MCF 10A (cell line): ENCODE measurements at regions not wholly inside any gene's neighbourhood (a gene's known extent, or its start where the extent isn't known, plus 50 kb on each side); places are given as distances from the start of the nearest gene placed in this dataset.

ENCODE experiments used
- BruUV-seq: library from RNA; stranded (reverse); fragments of 400-500 nt; replicated peaks from 2 replicates; lab custom pipeline; 2021; lab: Mats Ljungman, UMichigan
- CTCF ChIA-PET: fragments of 300-600 bp; sonication (Branson Sonifier 250); formaldehyde crosslinking; extraction: SDS; loops from one replicate; lab custom pipeline; 2021; ENCODE audit warnings: antibody characterized with exemption, inconsistent platforms; lab: Yijun Ruan, JAX
- POLR2A ChIA-PET: fragments of 300-600, 350-650 bp; sonication (Branson Sonifier 250); formaldehyde crosslinking; extraction: SDS; loops from one replicate; lab custom pipeline; 2020; ENCODE audit warnings: antibody characterized with exemption, inconsistent platforms; lab: Yijun Ruan, JAX
- DNase-seq: peaks from one replicate; pipeline ENCODE4 v3.0.0-alpha.2; 2018; ENCODE audit not compliant: unreplicated experiment
- H3K27ac Mint-ChIP-seq: one replicate; pipeline ENCODE4 v1.8.0; 2022; ENCODE audit warnings: mild to moderate bottlenecking, low read depth, mixed read lengths; ENCODE audit not compliant: unreplicated experiment
- H3K27me3 Mint-ChIP-seq: one replicate; pipeline ENCODE4 v1.8.0; 2022; ENCODE audit warnings: mixed read lengths; ENCODE audit not compliant: insufficient read depth, unreplicated experiment
- H3K36me3 Mint-ChIP-seq: one replicate; pipeline ENCODE4 v1.8.0; 2022; ENCODE audit warnings: mild to moderate bottlenecking, moderate library complexity, mixed read lengths; ENCODE audit not compliant: insufficient read depth, unreplicated experiment
- H3K4me1 Mint-ChIP-seq: one replicate; pipeline ENCODE4 v1.8.0; 2022; ENCODE audit warnings: mixed read lengths; ENCODE audit not compliant: insufficient read depth, unreplicated experiment
- H3K4me3 Mint-ChIP-seq: one replicate; pipeline ENCODE4 v1.8.0; 2022; ENCODE audit warnings: mild to moderate bottlenecking, moderate library complexity, mixed read lengths; ENCODE audit not compliant: unreplicated experiment
- H3K9me3 Mint-ChIP-seq: one replicate; pipeline ENCODE4 v1.8.0; 2022; ENCODE audit warnings: mixed read lengths; ENCODE audit not compliant: unreplicated experiment
- CTCF ChIP-seq: fragments of 200-600 bp; IDR thresholded peaks from one replicate; pipeline ENCODE4 v1.8.0; 2022; ENCODE audit warnings: antibody characterized with exemption, mild to moderate bottlenecking; ENCODE audit not compliant: unreplicated experiment
- intact Hi-C: fragments of 100-400 bp; cut with micrococcal nuclease; formaldehyde crosslinking; loops from 2 replicates; pipeline ENCODE4 v1.14.1; 2022

- no peaks in the 10 kb centered on the region for H3K27me3 Mint-ChIP-seq
- H3K9me3 Mint-ChIP-seq, result peaks cover 7% of the 10 kb centered on the region
- no peak overlapping the region for H3K4me3 Mint-ChIP-seq
- H3K27ac Mint-ChIP-seq, result no peak overlapping the region
- TF ChIP-seq CTCF, result no peak
- POLR2A ChIA-PET, result no interaction called here
- CTCF ChIA-PET, result interaction anchor here (0.9 kb wide), 1 partner anchor 14 kb away, joined by 3 read pairs; no protein-coding TSS in a partner anchor
- BruUV-seq, result no TSS peak
- DNase-seq, result no peak
- peaks cover 26% of the 10 kb centered on the region for H3K4me1 Mint-ChIP-seq
- intact Hi-C loops, result no loop called here
- H3K36me3 Mint-ChIP-seq, result no peaks in the 10 kb centered on the region
Measured at GRCh38 chr12:25691865-25692114, 138.7 kb upstream of the LMNTD1 start.

- H3K4me1 Mint-ChIP-seq, result peaks cover 26% of the 10 kb centered on the region
- DNase-seq, result no peak
- no peak overlapping the region for H3K4me3 Mint-ChIP-seq
- H3K27me3 Mint-ChIP-seq, result no peaks in the 10 kb centered on the region
- no peak for TF ChIP-seq CTCF
- H3K27ac Mint-ChIP-seq, result no peak overlapping the region
- ChIA-PET CTCF (interaction anchor here (0.9 kb wide), 1 partner anchor 14 kb away, joined by 3 read pairs; no protein-coding TSS in a partner anchor), POLR2A (no interaction called here)
- BruUV-seq, result no TSS peak
- peaks cover 3% of the 10 kb centered on the region for H3K9me3 Mint-ChIP-seq
- intact Hi-C loops, result no loop called here
- H3K36me3 Mint-ChIP-seq, result no peaks in the 10 kb centered on the region
Measured at GRCh38 chr12:25692115-25693035, 139.3 kb upstream of the LMNTD1 start.

DNA sequence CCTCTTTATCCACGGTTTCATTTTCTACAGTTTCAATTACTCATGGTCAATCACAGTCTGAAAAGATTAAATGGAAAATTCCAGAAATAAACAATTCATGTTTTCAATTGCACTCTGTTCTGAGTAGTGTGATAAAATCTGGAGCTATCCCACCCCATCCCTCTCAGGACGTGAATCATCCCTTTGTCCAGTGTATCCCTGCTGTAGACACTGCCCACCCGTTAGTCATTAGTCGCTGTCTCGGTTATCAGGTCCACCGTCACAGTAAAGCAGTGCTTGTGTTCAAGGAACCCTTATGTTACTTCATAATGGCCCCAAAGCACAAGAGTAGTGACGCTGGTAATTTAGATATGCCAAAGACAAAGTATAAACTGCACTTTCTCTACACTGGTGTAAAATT lies 141.0 kb upstream of the LMNTD1 start:
- H3K27me3 Mint-ChIP-seq, result no peaks in the 10 kb centered on the region
- no TSS peak for BruUV-seq
- H3K36me3 Mint-ChIP-seq, result no peaks in the 10 kb centered on the region
- peak overlapping the region; percentile 36 for H3K4me3 Mint-ChIP-seq
- intact Hi-C loops, result no loop called here
- TF ChIP-seq CTCF, result no peak
- ChIA-PET CTCF (no interaction called here), POLR2A (interaction anchor here (0.6 to 1.2 kb wide), 4 partner anchors 14 to 261 kb away, joined by 3 read pairs; no protein-coding TSS in a partner anchor)
- peaks cover 33% of the 10 kb centered on the region for H3K4me1 Mint-ChIP-seq
- H3K27ac Mint-ChIP-seq, result peak overlapping the region; percentile 83
- H3K9me3 Mint-ChIP-seq, result no peaks in the 10 kb centered on the region
- DNase-seq, result peak; percentile 52

DNA sequence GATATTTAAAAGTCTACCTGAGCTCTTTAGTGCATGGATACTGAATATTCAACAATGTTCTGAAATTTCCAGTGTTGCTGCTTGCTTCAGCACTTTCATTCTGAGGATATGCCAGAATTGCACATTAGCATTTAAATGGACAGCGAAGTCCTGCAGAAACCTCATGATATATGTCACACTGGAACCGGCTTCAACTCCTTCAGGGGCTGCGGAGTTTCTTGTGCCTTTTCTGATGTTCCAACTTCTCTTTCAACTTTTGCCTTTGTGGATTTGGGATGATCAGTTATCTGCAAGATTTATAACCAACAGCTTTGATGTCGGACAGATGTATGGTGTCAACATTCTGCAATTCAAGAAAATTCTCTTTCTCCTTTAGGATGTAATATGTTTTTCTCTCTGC lies 142.5 kb upstream of the LMNTD1 start:
- Mint-ChIP-seq H3K36me3 (no peaks in the 10 kb centered on the region), H3K4me3 (no peak overlapping the region), H3K9me3 (no peaks in the 10 kb centered on the region), H3K27ac (no peak overlapping the region), H3K27me3 (no peaks in the 10 kb centered on the region), H3K4me1 (peaks cover 27% of the 10 kb centered on the region)
- DNase-seq, result no peak
- no peak for TF ChIP-seq CTCF
- CTCF ChIA-PET, result no interaction called here
- POLR2A ChIA-PET, result interaction anchor here (0.7 kb wide), 1 partner anchor 587 kb away, joined by 3 read pairs; no protein-coding TSS in a partner anchor
- BruUV-seq, result no TSS peak
- intact Hi-C loops, result no loop called here
